K562 (cell line): ENCODE measurements at regions not wholly inside any gene's neighbourhood (a gene's known extent, or its start where the extent isn't known, plus 50 kb on each side); places are given as distances from the start of the nearest gene placed in this dataset.

Experiments used
- ATAC-seq: fragments of 200-7000 bp; cut with Tn5 transposase; 3 replicates; pipeline ENCODE4 v1.9.1; 2020; ENCODE audit warnings: moderate library complexity
- BruUV-seq: library from RNA; stranded (reverse); fragments of 400-500 nt; replicated peaks from 2 replicates; lab custom pipeline; 2021; lab: Mats Ljungman, UMichigan
- CTCF ChIA-PET: fragments of 300-600 bp; formaldehyde crosslinking; extraction: SDS; loops from one replicate; lab custom pipeline; 2021; ENCODE audit warnings: low intra/inter-chr PET ratio; lab: Yijun Ruan, JAX
- POLR2A ChIA-PET: fragments of 300-600, 350-650 bp; sonication (Branson Sonifier 250); formaldehyde crosslinking; extraction: SDS; loops from one replicate; lab custom pipeline; 2021; ENCODE audit warnings: antibody characterized with exemption, inconsistent platforms; lab: Yijun Ruan, JAX
- DNase-seq, 4 experiments: peaks; one replicate each; pipeline versions ENCODE4 v3.0.0 to v3.0.0-alpha.2; 2011 to 2018; ENCODE audit warnings: low spot score in 3 of 4, mixed read lengths in 3 of 4; ENCODE audit errors: extremely low read depth in 1 of 4
- FAIRE-seq: peaks from 2 replicates; lab custom pipeline; 2011; peaks lifted over from hg19 to GRCh38; lab: Jason Lieb, UNC
- H2AFZ ChIP-seq: 2 replicates; pipeline ENCODE4 v1.6.0; 2011; ENCODE audit warnings: low read depth, low read length, control low read depth, inconsistent platforms
- H3K27ac ChIP-seq: fragments of 200-600 bp; 3 replicates; pipeline ENCODE4 v1.8.0; 2011; ENCODE audit warnings: low read depth, mild to moderate bottlenecking, control low read depth, inconsistent platforms, low read length, moderate library complexity, mixed read lengths; ENCODE audit errors: extremely low read depth
- H3K27me3 ChIP-seq, 2 experiments: fragments of 300-600 bp in 1 of 2; 2 replicates in 1 of 2; 3 replicates in 1 of 2; pipeline versions ENCODE4 v1.6.0 to v1.8.0; 2011; ENCODE audit warnings: inconsistent platforms in 2 of 2, low read length in 2 of 2, mild to moderate bottlenecking in 1 of 2, mixed read lengths in 1 of 2, moderate library complexity in 1 of 2; ENCODE audit not compliant: control insufficient read depth in 2 of 2, insufficient read depth in 2 of 2
- H3K36me3 ChIP-seq: fragments of 300-600 bp; 3 replicates; pipeline ENCODE4 v1.8.0; 2011; ENCODE audit warnings: mild to moderate bottlenecking, low read length, inconsistent platforms; ENCODE audit not compliant: control insufficient read depth, insufficient read depth
- H3K4me1 ChIP-seq, 2 experiments: fragments of 200-600 bp in 1 of 2; replicated peaks in 1 of 2; 2 replicates in 1 of 2; 3 replicates in 1 of 2; pipeline versions ENCODE4 v1.5.1 to v1.8.0; 2011; ENCODE audit warnings: inconsistent platforms in 2 of 2, low read length in 2 of 2, mild to moderate bottlenecking in 1 of 2, mixed read lengths in 1 of 2, moderate library complexity in 1 of 2; ENCODE audit not compliant: control insufficient read depth in 2 of 2, insufficient read depth in 2 of 2
- H3K4me2 ChIP-seq: 2 replicates; pipeline ENCODE4 v1.6.1; 2011; ENCODE audit warnings: low read length, control low read depth, inconsistent platforms, mixed read lengths; ENCODE audit not compliant: insufficient read depth
- H3K4me3 ChIP-seq: fragments of 200-600 bp; sonication (generic), shearing (Covaris generic); 2 replicates; pipeline ENCODE4 v1.5.1; 2016; ENCODE audit warnings: control low read depth, inconsistent platforms
- H3K79me2 ChIP-seq: fragments of 200-600 bp; 3 replicates; pipeline ENCODE4 v1.8.0; 2011; ENCODE audit warnings: low read length, inconsistent platforms; ENCODE audit not compliant: control insufficient read depth, insufficient read depth
- H3K9ac ChIP-seq, 2 experiments: 2 replicates each; pipeline versions ENCODE4 v1.6.0 to v1.6.1; 2011; ENCODE audit warnings: low read depth in 2 of 2, low read length in 2 of 2, control low read depth in 1 of 2, inconsistent platforms in 1 of 2, mild to moderate bottlenecking in 1 of 2, mixed read lengths in 1 of 2; ENCODE audit not compliant: insufficient read depth in 1 of 2
- H3K9me1 ChIP-seq: one replicate; pipeline ENCODE4 v1.6.0; 2011; ENCODE audit warnings: inconsistent platforms, mild to moderate bottlenecking, low read length, moderate library complexity; ENCODE audit not compliant: control insufficient read depth, insufficient read depth
- H3K9me3 ChIP-seq: replicated peaks from 2 replicates; pipeline ENCODE4 v1.5.1; 2011; ENCODE audit warnings: low read depth, low read length, inconsistent platforms; ENCODE audit not compliant: control insufficient read depth, insufficient read depth
- H4K20me1 ChIP-seq: replicated peaks from 2 replicates; pipeline ENCODE4 v1.6.1; 2011; ENCODE audit warnings: low read length, inconsistent platforms, mixed read lengths; ENCODE audit not compliant: control insufficient read depth, insufficient read depth
- ESRRA ChIP-seq: fragments of 450-650 bp; IDR thresholded peaks from 2 replicates; pipeline ENCODE4 v1.6.1; 2014; ENCODE audit warnings: low read depth, mild to moderate bottlenecking, moderate library complexity, borderline replicate concordance
- HSF4 ChIP-seq: fragments of 250-450 bp; sonication (Bioruptor Pico); IDR thresholded peaks from 2 replicates; pipeline ENCODE4 v2.1.2; 2022; ENCODE audit warnings: mild to moderate bottlenecking, moderate library complexity, borderline replicate concordance
- MTA2 ChIP-seq: fragments of 450-650 bp; IDR thresholded peaks from 2 replicates; pipeline ENCODE4 v1.6.1; 2016; ENCODE audit warnings: low read depth
- MYC ChIP-seq, 2 experiments: fragments of 250-450 bp in 1 of 2; sonication (Bioruptor Pico) in 1 of 2; IDR thresholded peaks; 2 replicates each; pipeline versions ENCODE4 v1.5.1 to v1.6.1; 2012 to 2021; ENCODE audit warnings: low read depth in 2 of 2, borderline replicate concordance in 1 of 2, improper control_type of control experiment in 1 of 2, low read length in 1 of 2, mild to moderate bottlenecking in 1 of 2, moderate library complexity in 1 of 2
- NBN ChIP-seq: fragments of 450-650 bp; IDR thresholded peaks from 2 replicates; pipeline ENCODE4 v1.6.1; 2016; ENCODE audit warnings: low read depth, mild to moderate bottlenecking
- NCOA1 ChIP-seq: fragments of 450-650 bp; IDR thresholded peaks from 2 replicates; pipeline ENCODE4 v1.6.1; 2016; ENCODE audit warnings: low read depth
- PURB ChIP-seq: sonication (generic); formaldehyde crosslinking; IDR thresholded peaks from 2 replicates; pipeline ENCODE4 v1.9.0; 2021; ENCODE audit warnings: low read depth, mild to moderate bottlenecking, missing genetic modification reagents
- SIN3B ChIP-seq: fragments of 450-650 bp; IDR thresholded peaks from 2 replicates; pipeline ENCODE4 v1.6.1; 2017; ENCODE audit warnings: low read depth, mild to moderate bottlenecking, moderate library complexity
- TBP ChIP-seq: optimal IDR thresholded peaks from 2 replicates; pipeline ENCODE3; 2011; ENCODE audit warnings: low read depth, low read length, improper control_type of control experiment
- ZFP91 ChIP-seq: sonication (generic); formaldehyde crosslinking; IDR thresholded peaks from 2 replicates; pipeline ENCODE4 v1.8.0; 2022; ENCODE audit warnings: mild to moderate bottlenecking, missing genetic modification reagents
- ZFX ChIP-seq: sonication (generic); formaldehyde crosslinking; IDR thresholded peaks from 2 replicates; pipeline ENCODE4 v1.8.0; 2022; ENCODE audit warnings: mild to moderate bottlenecking, missing genetic modification reagents, moderate library complexity
- ZNF134 ChIP-seq: fragments of 250-450 bp; sonication (Bioruptor Pico); conservative IDR thresholded peaks from 2 replicates; pipeline ENCODE4 v1.4.0; 2020
- ZNF197 ChIP-seq: fragments of 200-800 bp; sonication (Bioruptor generic); IDR thresholded peaks from 2 replicates; pipeline ENCODE4 v1.6.1; 2016; ENCODE audit warnings: low read depth, missing genetic modification characterization, missing compliant biosample characterization
- WGBS: fragments of 100-300 bp; shearing (Covaris generic); methylation state at CpG from one replicate; pipeline ENCODE4 v1.1.6; 2016; ENCODE audit warnings: low coverage, mixed read lengths; ENCODE audit not compliant: insufficient coverage; ENCODE audit errors: missing lambda C conversion rate; 5-methylcytosine and 5-hydroxymethylcytosine counted together
- in situ Hi-C: fragments of 300-500 bp; cut with MboI; formaldehyde crosslinking; loops from 4 replicates; pipeline ENCODE4 v1.15.0; 2018; ENCODE audit warnings: inconsistent platforms, mixed read lengths
- intact Hi-C: fragments of 100-400 bp; cut with micrococcal nuclease; formaldehyde crosslinking; loops from 2 replicates; pipeline ENCODE4 v1.14.2; 2022

GRCh38 chr11:25991476-25991875 lies 340.5 kb upstream of the ANO3 start (continued):
- no peak for TF ChIP-seq MTA2
- TF ChIP-seq TBP: no peak
- TF ChIP-seq ZNF134 (CRISPR knock-in tag): no peak

GRCh38 chr11:25992294-25992693 lies 339.6 kb upstream of the ANO3 start:
- no peak overlapping the region for H3K27ac ChIP-seq
- no peaks in the 10 kb centered on the region for H3K4me1 ChIP-seq
- H3K36me3 ChIP-seq: no peaks in the 10 kb centered on the region
- no peak overlapping the region for H3K9ac ChIP-seq
- no peaks in the 10 kb centered on the region for H3K9me1 ChIP-seq
- FAIRE-seq: no peak
- no peaks in the 10 kb centered on the region for H3K27me3 ChIP-seq
- POLR2A ChIA-PET: no interaction called here
- H3K4me2 ChIP-seq: no peak overlapping the region
- no TSS peak for BruUV-seq
- H3K79me2 ChIP-seq: no peaks in the 10 kb centered on the region
- no peak overlapping the region for H3K4me3 ChIP-seq
- no peak for TF ChIP-seq MYC (IDR thresholded peaks at IDR 0.05; ENCODE audit: low read depth, low read length)
- no peak for TF ChIP-seq MYC (CRISPR knock-in tag; IDR thresholded peaks at IDR 0.05; ENCODE audit: borderline replicate concordance, low read depth)
- TF ChIP-seq, all 486 proteins: peak for 0
- Histone ChIP-seq H4K20me1 (no peaks in the 10 kb centered on the region), H2AFZ (no peak overlapping the region), H3K9me3 (no peaks in the 10 kb centered on the region)
- ATAC-seq: no peak
- in situ Hi-C loops: no loop called here
- no peak for DNase-seq
- intact Hi-C loops: no loop called here
- WGBS: 2% methylated on average over 3 of the region's 3 CpGs
- CTCF ChIA-PET: no interaction called here

GRCh38 chr11:25993016-25993415 lies 338.9 kb upstream of the ANO3 start:
- Histone ChIP-seq H3K4me3 (no peak overlapping the region), H3K36me3 (no peaks in the 10 kb centered on the region), H2AFZ (no peak overlapping the region), H3K9me1 (no peaks in the 10 kb centered on the region), H3K27me3 (no peaks in the 10 kb centered on the region), H3K9ac (no peak overlapping the region), H3K9me3 (no peaks in the 10 kb centered on the region), H3K79me2 (no peaks in the 10 kb centered on the region), H3K4me2 (no peak overlapping the region), H3K4me1 (no peaks in the 10 kb centered on the region), H3K27ac (no peak overlapping the region), H4K20me1 (no peaks in the 10 kb centered on the region)
- no peak for DNase-seq
- no peak for ATAC-seq
- no peak for FAIRE-seq
- WGBS: 0% methylated on average over 2 of the region's 2 CpGs
- no TSS peak for BruUV-seq
- intact Hi-C loops: no loop called here
- ChIA-PET CTCF (no interaction called here), POLR2A (no interaction called here)
- in situ Hi-C loops: no loop called here
- no peak for TF ChIP-seq PURB (CRISPR knock-in tag)
- no peak for TF ChIP-seq SIN3B
- TF ChIP-seq ESRRA: no peak
- no peak for TF ChIP-seq ZFP91 (CRISPR knock-in tag)
- TF ChIP-seq HSF4 (CRISPR knock-in tag): no peak
- TF ChIP-seq ZFX (CRISPR knock-in tag): no peak
- TF ChIP-seq NCOA1: no peak
- TF ChIP-seq NBN: no peak
- TF ChIP-seq ZNF197: no peak
